Fibroblast of skin of right quadriceps (primary cell): ENCODE measurements at regions not wholly inside any gene's neighbourhood (a gene's known extent, or its start where the extent isn't known, plus 50 kb on each side); places are given as distances from the start of the nearest gene placed in this dataset.

Experiments used
- DNase-seq: peaks from one replicate; pipeline ENCODE4 v3.0.0-alpha.2; 2013

DNA sequence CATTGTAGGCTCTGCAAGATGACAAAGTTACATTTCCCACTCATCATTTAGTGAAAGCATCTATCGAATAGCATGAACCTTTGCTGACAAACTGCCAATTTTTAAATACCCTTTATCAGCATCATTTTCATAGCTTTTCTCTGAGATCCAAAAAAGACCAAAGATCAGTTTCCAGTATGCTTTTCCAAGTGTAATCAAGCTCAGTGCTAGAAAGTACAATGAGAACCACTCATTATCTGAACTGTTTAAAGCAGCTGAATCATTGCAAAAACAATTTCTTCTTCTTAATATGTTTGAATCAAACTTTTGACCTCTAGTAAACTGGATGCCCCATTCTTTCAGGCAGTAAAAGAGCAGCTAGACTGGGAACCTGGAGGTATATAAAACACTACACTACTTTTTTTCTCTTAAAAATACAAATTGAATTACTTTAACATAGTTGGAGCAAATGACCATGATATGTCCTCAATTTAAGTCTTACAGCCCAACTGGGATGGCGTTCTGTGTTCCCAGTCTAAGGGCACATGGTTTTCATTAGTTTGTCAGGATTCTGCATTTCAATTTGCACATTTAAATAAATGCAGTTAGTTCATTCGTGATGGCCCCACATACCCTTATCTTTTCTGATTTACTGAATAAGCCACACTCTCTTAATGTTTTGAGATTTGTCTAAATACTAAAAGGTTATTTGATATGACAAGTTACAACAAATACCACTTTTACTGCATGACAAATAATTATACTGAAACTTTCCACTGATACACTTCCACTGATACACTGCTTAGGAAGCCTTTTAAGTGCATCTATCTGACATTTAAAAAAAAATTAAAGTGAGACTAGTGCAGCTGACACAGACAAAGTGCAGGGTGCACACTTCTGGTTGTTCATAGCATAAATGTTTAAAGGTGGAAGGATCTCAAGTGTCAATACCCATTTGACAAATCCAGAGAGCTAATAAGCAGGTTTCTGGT lies 146.0 kb upstream of the FRMD4B start:
- DNase-seq = no peak

GRCh38 chr3:69530554-69530953 lies 144.7 kb upstream of the FRMD4B start:
- no peak for DNase-seq

GRCh38 chr3:69527498-69527897 lies 141.6 kb upstream of the FRMD4B start:
- no peak for DNase-seq

GRCh38 chr3:69524816-69525215 lies 138.9 kb upstream of the FRMD4B start:
- DNase-seq = no peak

DNA sequence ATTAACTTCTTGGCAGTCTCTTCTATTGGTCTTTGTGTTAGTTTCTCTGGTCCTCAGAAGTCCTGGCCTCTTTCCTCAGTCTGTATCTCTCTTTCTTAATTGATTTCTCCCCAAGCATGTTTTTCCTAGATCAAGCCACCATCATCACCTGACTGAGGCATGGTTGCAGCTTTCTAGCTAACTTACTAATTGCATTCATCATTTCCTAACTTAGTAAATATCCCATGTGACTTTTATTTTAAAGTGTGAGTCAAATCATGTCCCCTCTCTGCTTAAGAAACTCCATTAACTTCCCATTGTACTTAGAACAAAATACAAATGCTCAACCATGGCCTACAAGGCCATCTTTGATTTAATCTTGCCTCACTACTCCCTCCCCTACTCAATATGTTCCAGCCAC lies 135.4 kb upstream of the FRMD4B start:
- DNase-seq = no peak

DNA sequence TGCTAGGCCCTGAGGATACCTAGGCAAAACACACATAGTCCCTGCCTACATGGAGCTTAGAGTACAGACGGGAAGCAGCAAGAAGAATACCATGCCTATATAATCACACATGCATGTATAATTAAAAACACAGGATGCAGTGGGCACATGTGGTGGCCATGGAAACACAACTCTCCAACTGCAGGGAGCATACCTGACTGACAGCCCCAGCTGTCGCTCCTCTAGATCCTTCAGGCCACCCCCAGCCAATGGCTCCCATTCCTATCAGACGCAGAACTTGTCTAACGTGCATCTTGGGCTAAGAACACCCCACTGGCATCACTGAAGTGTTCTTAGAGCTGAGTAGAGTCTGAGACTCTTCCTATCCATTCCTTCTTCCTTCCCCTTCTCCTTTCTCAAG lies 125.5 kb upstream of the FRMD4B start:
- DNase-seq = no peak

- peak; percentile 15 for DNase-seq
Observed at GRCh38 chr3:69510481-69511030, 124.7 kb upstream of the FRMD4B start.

DNA sequence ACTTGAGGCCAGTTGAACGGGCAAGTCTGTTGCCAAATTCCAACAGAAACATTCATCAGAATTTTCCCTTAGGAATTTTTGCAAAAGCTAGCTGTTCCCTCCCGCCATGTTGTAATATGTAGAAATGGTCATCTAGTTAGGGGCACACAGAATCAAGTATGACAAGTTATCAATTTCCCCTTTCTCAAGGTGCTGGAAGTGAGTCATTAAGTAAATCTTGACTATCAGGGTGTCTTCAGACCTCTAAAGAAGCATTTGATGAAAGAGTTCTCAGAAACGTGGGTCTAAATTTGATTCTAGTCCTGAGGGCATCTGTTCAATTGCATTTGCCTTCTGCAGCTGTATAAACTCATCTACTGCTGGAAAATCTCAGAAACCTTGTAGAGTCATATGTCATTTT lies 123.4 kb upstream of the FRMD4B start:
- DNase-seq = no peak

- DNase-seq = peak; percentile 5
Observed at GRCh38 chr3:69505770-69506407, 120.0 kb upstream of the FRMD4B start.

DNA sequence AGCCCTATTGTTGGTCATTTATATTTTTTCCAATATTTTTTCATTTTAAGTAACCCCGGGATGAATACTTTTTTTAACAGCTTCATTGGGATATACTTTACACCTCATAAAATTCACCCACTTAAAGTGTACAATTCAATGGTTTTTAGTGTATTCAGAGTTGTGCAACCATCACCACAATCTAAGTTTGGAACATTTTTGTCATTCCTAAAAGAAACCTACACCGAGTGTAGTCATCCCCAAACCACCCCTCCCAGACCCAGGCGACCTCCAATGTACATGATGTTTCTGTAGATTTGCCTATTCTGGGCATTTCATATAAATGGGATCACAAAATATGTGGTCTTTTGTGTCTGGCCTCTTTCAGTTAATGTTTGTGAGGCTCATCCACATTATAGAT lies 118.3 kb upstream of the FRMD4B start:
- DNase-seq = peak; percentile 70

DNA sequence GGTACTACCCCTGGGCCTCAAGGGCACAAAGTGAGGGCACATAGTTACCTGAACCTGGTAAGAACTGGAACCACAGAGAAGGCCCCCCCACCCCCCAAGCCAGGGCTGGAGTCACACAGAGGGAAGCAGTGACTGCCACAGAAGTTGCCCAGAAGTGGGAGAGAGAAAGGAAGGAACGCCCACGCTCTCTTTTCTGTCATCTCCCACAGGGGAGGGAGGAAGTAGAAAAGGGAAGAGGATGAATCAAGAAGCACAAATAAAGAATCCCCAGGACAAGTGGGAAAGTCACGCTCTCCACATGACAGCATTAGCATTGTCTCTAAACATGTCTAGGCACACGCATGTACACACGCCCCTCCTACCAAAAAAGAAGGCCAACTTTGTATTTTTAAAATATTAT lies 114.7 kb upstream of the FRMD4B start:
- no peak for DNase-seq

DNA sequence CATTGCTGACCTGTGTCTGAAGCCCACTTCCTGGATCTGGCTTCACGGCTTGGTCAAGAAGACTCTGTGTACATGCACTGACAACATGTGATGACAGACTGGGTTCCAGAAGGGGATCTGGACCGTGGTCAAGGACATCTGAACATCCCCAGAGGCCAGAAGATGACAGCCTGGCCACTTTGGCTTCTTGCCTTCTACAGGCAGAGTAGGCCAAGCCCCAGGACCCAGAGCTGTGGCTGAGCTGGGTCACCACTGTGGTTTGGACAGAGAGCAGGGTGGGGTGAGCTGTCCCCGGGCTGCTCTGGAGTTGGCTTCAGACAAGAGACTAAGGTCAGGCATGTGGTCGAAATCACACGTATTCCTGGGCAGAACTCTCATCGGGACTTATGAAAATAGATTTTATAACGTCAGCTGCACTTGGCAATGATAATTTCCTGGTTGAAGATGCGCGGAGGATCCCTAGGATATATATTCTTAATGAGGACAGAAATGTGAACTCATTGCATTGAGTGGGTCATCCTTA lies 114.1 kb upstream of the FRMD4B start:
- no peak for DNase-seq

GRCh38 chr3:69499422-69499821 lies 113.5 kb upstream of the FRMD4B start:
- no peak for DNase-seq

DNA sequence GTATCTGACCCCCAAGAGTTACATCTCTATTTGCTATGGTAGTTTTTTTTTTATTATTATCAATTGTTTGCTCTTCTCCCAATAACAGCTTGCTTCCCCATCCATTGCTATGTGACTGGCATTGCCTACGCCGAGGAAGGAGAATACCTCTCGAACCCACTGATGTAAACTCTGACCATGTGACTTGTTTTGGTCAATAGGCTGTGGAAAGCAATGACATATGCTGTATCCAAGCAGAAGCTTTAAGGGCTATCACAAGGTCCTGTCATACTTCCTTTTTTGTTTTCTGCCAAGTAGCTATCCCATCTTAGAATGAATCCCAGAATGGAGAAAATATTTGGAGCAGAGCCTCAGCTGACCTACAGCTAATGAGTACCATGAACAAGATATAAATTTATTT lies 111.0 kb upstream of the FRMD4B start:
- no peak for DNase-seq

- no peak for DNase-seq
Observed at GRCh38 chr3:69494185-69494584, 108.3 kb upstream of the FRMD4B start.

DNA sequence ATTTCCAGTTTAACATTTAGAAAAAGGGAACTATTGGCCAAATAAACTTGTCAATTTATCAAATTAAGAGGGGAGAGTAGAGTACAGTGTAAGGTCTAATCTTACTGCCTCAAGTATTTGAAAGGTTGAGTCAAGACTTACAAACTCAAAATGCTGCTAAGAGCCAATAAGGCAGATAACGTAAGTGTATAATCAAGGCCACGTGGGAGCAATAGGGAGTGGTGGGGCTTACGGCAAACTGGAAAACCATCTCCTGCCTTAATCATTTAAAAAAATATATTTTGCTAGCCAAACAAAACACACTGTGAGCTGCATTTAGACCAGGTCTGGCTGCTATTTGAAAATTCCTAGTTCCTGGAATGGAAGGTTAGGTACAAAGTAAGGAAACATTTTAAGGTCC lies 107.3 kb upstream of the FRMD4B start:
- DNase-seq = no peak

DNA sequence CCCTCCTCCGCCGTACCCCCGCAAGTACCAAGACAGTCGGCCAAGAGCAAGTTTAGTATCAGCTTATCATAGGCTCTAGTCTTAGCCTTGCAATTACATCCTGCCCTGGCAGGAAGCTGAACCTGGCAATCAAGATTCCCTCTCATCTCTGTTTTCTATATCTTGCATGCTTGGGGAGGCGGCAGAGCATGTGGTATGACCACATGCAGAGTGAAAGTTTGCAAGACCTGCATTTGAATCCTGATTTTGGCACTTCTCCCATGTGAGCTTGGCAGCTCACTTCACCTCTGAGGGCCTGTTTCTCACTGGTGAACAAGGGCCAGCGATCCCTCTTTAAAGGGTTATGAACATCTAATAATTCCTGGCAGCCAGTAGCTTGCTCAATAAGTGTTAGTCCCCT lies 106.1 kb upstream of the FRMD4B start:
- DNase-seq = no peak

DNA sequence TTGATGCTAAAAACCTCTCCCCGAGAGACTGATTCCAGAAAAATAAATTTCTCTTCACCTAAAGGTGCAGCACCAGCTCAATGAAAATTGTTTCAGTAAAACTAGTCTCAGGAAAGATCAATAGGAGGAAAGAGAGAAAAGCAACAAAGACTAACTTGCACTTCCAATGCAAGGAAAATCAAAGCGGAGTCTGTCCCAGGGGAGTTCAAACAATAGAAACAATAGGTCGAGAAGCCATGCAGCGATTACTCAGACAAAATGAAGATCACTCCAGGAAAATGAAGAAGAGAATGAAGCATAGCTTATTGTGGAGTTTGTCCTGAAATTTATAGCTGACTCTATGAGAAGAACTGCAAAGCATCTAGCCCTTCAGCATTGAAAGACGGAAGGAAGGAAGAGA lies 105.1 kb upstream of the FRMD4B start:
- no peak for DNase-seq

- no peak for DNase-seq
Observed at GRCh38 chr3:69490235-69490634, 104.3 kb upstream of the FRMD4B start.

GRCh38 chr3:69488026-69488425 lies 102.1 kb upstream of the FRMD4B start:
- DNase-seq = no peak

DNA sequence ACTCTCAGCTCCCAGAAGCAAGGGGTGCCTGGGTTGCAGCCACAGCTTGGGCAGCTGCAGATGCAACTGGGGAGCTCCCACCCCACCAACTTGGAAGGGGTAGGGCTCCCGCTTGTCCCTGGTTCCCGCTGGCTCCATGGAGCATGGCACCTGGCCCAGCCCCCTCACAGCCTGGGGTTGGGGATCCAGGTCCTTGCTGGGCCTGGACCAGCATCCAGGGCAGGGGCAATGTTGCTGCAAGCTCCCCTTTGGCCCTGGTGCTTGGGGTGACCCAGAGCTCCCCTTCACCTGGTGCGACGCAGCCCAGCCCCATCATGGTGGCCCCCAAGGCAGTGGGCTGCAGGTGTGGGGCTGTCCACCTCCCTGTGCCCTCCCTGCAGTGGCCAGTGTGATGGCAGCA lies 99.6 kb upstream of the FRMD4B start:
- no peak for DNase-seq

GRCh38 chr3:69484507-69485393 lies 98.9 kb upstream of the FRMD4B start:
- DNase-seq = no peak

- DNase-seq = no peak
Observed at GRCh38 chr3:69483449-69483848, 97.6 kb upstream of the FRMD4B start.
